ENCODE measurements at regions not wholly inside any gene's neighbourhood (a gene's known extent, or its start where the extent isn't known, plus 50 kb on each side); places are given as distances from the start of the nearest gene placed in this dataset.

DNA sequence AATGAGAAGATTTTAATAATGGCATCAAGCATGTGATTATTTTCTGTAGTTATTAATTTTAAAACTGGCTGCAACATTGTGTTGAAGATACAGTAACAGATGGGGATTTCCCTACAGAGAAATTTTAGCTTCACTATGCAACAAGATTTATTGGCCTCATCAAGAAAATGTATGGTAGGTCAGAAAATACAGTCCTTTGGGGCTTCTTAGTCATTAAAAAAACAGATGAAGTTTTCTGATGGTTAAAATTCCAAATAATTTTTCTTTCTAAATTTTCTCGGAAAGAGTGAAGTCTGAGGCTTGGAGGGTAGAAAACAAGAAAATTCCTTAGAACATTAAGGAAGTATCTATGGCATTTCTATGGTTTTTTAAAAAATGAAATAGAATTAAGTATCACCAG lies 1790.8 kb upstream of the PCDH20 start:
- TF ChIP-seq SMC3 (IDR thresholded peaks at IDR 0.05; ENCODE audit: low read length) (no peak), ZMYM4 (CRISPR knock-in tag; IDR thresholded peaks at IDR 0.05) (no peak), ZFX (CRISPR knock-in tag; IDR thresholded peaks at IDR 0.05; ENCODE audit: low read depth) (no peak)
